Gastroesophageal sphincter (tissue), 3 donors: ENCODE measurements at regions not wholly inside any gene's neighbourhood (a gene's known extent, or its start where the extent isn't known, plus 50 kb on each side); places are given as distances from the start of the nearest gene placed in this dataset.

ENCODE experiments used
- CTCF ChIP-seq, 4 experiments: fragments of 200-600 bp in 2 of 4; fragments of 450-650 bp in 2 of 4; sonication (generic) in 1 of 4; IDR thresholded peaks; one replicate each; pipeline ENCODE4 v1.5.1; 2017 to 2019; ENCODE audit warnings: antibody characterized with exemption in 4 of 4, mild to moderate bottlenecking in 2 of 4, moderate library complexity in 2 of 4
- POLR2A ChIP-seq, 2 donors: fragments of 450-650 bp; IDR thresholded peaks; one replicate each; pipeline ENCODE4 v1.6.1; 2017; ENCODE audit warnings: antibody characterized with exemption in 2 of 2, mild to moderate bottlenecking in 2 of 2, moderate library complexity in 1 of 2
- POLR2AphosphoS5 ChIP-seq: sonication (generic); formaldehyde crosslinking; IDR thresholded peaks from one replicate; pipeline ENCODE4 v1.6.1; 2017; ENCODE audit warnings: antibody characterized with exemption

- TF ChIP-seq CTCF (IDR thresholded peaks at IDR 0.05) = no peak
- TF ChIP-seq POLR2A (IDR thresholded peaks at IDR 0.05) = no peak
- TF ChIP-seq POLR2AphosphoS5 = no peak
Measured at GRCh38 chr6:79864421-79864820, 82.9 kb downstream of the ELOVL4 start.
